ENCODE measurements at regions not wholly inside any gene's neighbourhood (a gene's known extent, or its start where the extent isn't known, plus 50 kb on each side); places are given as distances from the start of the nearest gene placed in this dataset.
"Not testable (repeated sequence)": the region's sequence is repeated elsewhere in the genome, so short reads cannot be mapped to it uniquely, and the experiment has no call there.

- DNase-seq = no peak
Observed at GRCh38 chr17:62147284-62147683, 82.2 kb upstream of the MED13 start.

GRCh38 chr17:62140836-62141235, 75.8 kb upstream of the MED13 start:
- DNase-seq = no peak

- DNase-seq = no peak
Observed at GRCh38 chr17:62140376-62140775, 75.3 kb upstream of the MED13 start.

GRCh38 chr17:62139690-62140354, 74.7 kb upstream of the MED13 start:
- DNase-seq = not testable (repeated sequence)

DNA sequence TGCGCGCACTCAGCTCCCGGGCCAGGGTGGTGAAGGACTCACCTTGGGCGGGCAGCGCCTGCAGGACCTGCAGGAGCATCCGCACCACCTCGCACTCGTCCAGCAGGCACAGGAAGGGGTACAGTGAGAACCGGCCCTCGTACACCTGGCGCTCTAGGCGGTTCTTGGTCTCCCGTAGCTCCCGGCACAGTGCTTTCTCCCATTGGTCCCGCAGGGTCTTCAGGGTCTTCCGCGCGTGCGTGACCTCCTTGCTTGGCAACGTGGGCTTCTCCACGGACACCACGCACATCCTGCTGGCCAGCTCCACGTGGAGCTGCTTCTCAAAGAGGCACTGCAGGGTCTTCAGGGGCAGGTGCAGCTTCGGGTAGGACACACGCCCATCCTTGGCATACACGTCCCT, 74.1 kb upstream of the MED13 start:
- DNase-seq = no peak

- peak; percentile 40 for DNase-seq
Observed at GRCh38 chr17:62138676-62139121, 73.6 kb upstream of the MED13 start.

GRCh38 chr17:62137734-62138624, 72.9 kb upstream of the MED13 start:
- not testable (repeated sequence) for DNase-seq

GRCh38 chr17:62137013-62137733, 72.1 kb upstream of the MED13 start:
- not testable (repeated sequence) for DNase-seq

DNA sequence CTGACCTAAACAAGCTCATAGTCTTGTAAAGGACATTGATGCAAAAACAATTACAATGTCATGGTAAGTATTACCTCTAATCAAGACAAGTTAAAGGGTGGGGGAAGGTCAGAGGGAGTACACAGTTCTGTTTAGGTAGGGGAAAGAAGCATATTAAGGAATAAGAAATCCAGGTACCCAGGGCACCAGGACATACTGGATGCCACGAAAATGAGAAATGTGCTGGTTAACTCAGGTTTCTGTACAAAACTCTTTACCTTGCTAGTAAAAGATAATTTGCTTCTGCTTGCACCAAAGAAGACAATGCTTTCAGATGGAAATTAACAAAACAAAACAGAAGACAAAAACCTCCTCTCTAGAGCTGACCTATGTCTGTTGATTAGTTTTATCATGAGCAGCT, 70.7 kb upstream of the MED13 start:
- DNase-seq = peak; percentile 42

DNA sequence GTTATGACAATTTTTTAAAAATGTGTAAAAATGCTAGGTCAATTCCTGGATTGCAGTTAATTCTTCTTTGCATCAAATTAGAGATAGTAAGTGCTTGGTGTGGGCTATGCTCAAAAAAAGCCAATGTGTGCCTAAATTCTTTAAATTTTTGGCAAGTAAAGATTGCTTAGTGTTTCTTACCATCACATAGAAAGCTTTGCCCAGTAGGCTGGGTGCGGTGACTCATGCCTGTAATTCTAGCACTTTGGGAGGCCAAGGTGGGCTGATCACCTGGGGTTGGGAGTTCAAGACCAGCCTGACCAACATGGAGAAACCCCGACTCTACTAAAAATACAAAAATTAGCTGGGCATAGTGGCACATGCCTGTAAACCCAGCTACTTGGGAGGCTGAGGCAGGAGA, 70.0 kb upstream of the MED13 start:
- DNase-seq = not testable (repeated sequence)

GRCh38 chr17:62134397-62134796, 69.3 kb upstream of the MED13 start:
- DNase-seq = no peak

DNA sequence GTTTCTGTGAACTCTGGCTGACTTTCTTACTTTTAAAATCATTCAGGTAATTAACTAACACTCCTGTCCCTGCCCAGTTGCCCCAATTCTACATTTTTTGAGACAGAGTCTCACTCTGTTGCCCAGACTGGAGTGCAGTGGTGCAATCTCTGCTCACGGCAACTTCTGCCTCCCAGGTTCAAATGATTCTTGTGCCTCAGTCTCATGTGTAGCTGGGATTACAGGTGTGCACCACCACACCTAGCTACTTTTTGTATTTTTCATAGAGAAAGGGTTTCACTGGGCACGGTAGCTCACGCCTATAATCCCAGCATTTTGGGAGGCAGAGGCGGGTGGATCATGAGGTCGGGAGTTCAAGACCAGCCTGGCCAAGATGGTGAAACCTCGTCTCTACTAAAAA, 66.2 kb upstream of the MED13 start:
- not testable (repeated sequence) for DNase-seq

GRCh38 chr17:62130739-62131138, 65.7 kb upstream of the MED13 start:
- no peak for DNase-seq

DNA sequence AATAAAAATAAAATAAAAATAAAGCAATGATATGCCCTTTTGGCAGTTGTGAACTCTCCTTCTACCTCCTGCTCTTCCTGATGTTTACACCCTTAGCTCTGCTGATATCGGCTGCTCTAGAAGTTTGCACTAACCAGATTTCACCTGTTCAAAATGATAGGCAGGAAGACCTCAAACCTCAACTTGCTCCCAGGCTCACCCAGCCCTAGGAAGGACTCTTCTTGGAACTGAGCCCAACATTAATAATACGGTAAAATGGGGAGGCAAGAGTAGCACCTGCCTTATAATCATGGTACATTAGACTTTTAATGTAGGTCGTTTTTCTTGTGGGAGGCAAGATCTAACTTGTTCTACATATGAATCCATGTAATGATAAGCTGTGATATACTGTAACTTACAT, 61.2 kb upstream of the MED13 start:
- DNase-seq = no peak

- DNase-seq = no peak
Observed at GRCh38 chr17:62125307-62125706, 60.2 kb upstream of the MED13 start.

DNA sequence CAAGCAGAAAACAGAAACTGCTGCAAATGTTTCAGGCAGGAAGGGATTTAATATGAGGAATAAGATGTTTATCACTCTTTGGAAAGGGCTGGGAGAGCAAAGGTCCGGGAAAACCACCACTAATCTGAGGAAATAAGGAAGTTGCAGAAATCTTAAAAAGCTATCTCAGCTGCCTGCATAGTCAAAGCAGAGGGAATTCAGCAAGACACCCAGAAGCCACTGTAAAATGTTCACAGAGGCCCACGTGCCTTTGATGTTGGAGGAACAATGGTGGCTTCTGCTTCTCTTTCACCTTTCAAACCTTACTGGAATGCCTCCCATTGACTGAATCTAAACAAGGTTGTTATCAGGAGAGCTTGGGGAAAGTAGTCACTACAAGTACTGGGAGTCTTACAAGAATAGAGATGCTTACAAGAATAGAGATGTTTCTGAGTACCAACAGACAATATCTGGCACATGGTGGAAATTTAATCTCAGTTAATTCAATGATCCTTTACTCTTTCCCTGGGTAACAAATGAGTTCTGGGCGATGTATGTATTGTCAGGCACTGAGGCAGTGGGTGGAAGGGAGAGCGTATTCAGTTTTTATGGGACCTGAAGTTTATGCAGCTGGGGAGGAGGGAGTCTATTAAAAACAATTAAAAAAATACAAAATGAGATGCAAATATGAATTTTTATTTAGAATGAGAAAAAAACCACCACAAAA, 56.1 kb upstream of the MED13 start:
- no peak for DNase-seq

DNA sequence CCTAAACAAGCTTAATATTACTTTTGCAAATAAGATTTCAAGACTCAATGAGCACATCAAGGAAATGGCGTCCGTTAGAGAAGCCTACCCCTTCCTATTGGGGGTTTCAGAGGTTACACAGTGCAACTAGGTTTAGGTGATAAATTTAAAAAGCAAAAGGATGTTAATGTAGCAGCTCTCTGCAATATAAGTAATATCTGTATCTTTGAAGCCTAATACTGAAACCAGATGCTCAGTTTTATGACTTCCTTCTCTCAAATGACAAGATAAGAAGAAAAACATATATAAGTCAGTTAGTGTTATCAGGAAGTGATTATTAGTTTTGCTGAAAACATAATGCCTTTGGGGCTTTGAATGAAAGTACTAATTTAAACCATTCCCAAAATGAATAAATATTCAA, 54.3 kb upstream of the MED13 start:
- no peak for DNase-seq
